CD4-positive, alpha-beta T cell (primary cell): ENCODE measurements at regions not wholly inside any gene's neighbourhood (a gene's known extent, or its start where the extent isn't known, plus 50 kb on each side); places are given as distances from the start of the nearest gene placed in this dataset.

Source experiments
- ATAC-seq: fragments of 200-7000 bp; cut with Tn5 transposase; one replicate; pipeline ENCODE4 v1.10.0; 2022; ENCODE audit warnings: mild to moderate bottlenecking; ENCODE audit not compliant: poor library complexity
- CTCF ChIA-PET: fragments of 350-600 bp; sonication (Branson Sonifier 250); formaldehyde crosslinking; loops from one replicate; lab custom pipeline; 2021; ENCODE audit warnings: antibody characterized with exemption, inconsistent platforms; lab: Charles Lee
- POLR2A ChIA-PET: fragments of 350-600 bp; sonication (Branson Sonifier 250); formaldehyde crosslinking; loops from one replicate; lab custom pipeline; 2021; ENCODE audit warnings: antibody characterized with exemption, inconsistent platforms; lab: Charles Lee
- DNase-seq, 14 experiments: peaks; one replicate each; pipeline ENCODE4 v3.0.0-alpha.2; 2013 to 2020; ENCODE audit warnings: mixed read lengths in 2 of 14
- H3K27ac ChIP-seq, 2 donors: one replicate each; pipeline versions ENCODE4 v1.5.1 to v1.7.0; 2013; ENCODE audit warnings: low read length in 2 of 2, low read depth in 1 of 2, mild to moderate bottlenecking in 1 of 2
- H3K27me3 ChIP-seq, 2 experiments: 1 replicate in 1 of 2; 2 replicates in 1 of 2; pipeline versions ENCODE4 v1.6.1 to v1.7.0; 2013; ENCODE audit warnings: low read length in 2 of 2, control low read depth in 1 of 2, mild to moderate bottlenecking in 1 of 2, moderate library complexity in 1 of 2; ENCODE audit not compliant: insufficient read depth in 2 of 2, control insufficient read depth in 1 of 2
- H3K36me3 ChIP-seq: one replicate; pipeline ENCODE4 v1.6.1; 2013; ENCODE audit warnings: low read length, control low read depth; ENCODE audit not compliant: insufficient read depth
- H3K4me1 ChIP-seq: one replicate; pipeline ENCODE4 v1.6.1; 2013; ENCODE audit warnings: low read length, control low read depth; ENCODE audit not compliant: insufficient read depth
- H3K4me3 ChIP-seq: one replicate; pipeline ENCODE4 v1.5.1; 2013; ENCODE audit warnings: mild to moderate bottlenecking, low read length, moderate library complexity
- H3K9me3 ChIP-seq, 2 experiments: 1 replicate in 1 of 2; 2 replicates in 1 of 2; pipeline versions ENCODE4 v1.6.1 to v1.7.0; 2013; ENCODE audit warnings: low read length in 2 of 2, mild to moderate bottlenecking in 2 of 2, control low read depth in 1 of 2, moderate library complexity in 1 of 2; ENCODE audit not compliant: control insufficient read depth in 1 of 2, insufficient read depth in 1 of 2
- H3K27ac Mint-ChIP-seq: one replicate; pipeline ENCODE4 v1.8.0; 2020; ENCODE audit warnings: mixed read lengths
- H3K27me3 Mint-ChIP-seq: one replicate; pipeline ENCODE4 v1.8.0; 2021; ENCODE audit warnings: mixed read lengths
- H3K36me3 Mint-ChIP-seq: one replicate; pipeline ENCODE4 v1.8.0; 2021; ENCODE audit warnings: low read depth, mixed read lengths
- H3K4me1 Mint-ChIP-seq: one replicate; pipeline ENCODE4 v1.8.0; 2021; ENCODE audit warnings: low read depth, mixed read lengths
- H3K4me3 Mint-ChIP-seq: one replicate; pipeline ENCODE4 v1.8.0; 2020; ENCODE audit warnings: mild to moderate bottlenecking, mixed read lengths
- H3K9me3 Mint-ChIP-seq: one replicate; pipeline ENCODE4 v1.8.0; 2020; ENCODE audit warnings: mixed read lengths
- intact Hi-C, 2 experiments: fragments of 100-400 bp; cut with DNase I in 1 of 2; cut with micrococcal nuclease in 1 of 2; formaldehyde crosslinking; loops; one replicate each; pipeline versions ENCODE4 v1.15.1 to v1.9.0; 2023 to 2025; cut with DNase I, micrococcal nuclease
- TF ChIP-seq, protein P1 (sequence below): fragments of 200-600 bp; IDR thresholded peaks from one replicate; pipeline ENCODE4 v1.8.0; 2022; ENCODE audit warnings: antibody characterized with exemption, mild to moderate bottlenecking

DNA sequence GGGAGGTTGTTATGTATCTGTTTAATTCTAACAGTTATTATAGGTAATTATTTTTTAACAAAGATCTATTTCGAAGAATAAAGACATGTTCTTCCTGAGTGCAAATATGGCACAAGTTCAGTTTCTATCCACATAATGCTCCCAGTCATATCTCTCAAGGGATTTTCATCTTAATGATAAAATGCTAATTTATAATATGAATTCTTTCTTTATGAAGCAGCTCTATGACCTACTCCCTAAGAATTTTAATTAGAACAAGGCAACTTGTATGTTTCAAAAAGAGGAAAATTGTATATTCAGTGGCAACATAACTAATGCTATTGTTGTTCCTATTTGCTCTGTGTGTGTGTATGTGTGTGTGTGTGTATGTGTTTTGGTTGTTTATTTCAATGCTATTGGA is 1222.1 kb upstream of the NCAM2 start:
- Histone ChIP-seq H3K9me3 (no peaks in the 10 kb centered on the region), H3K27me3 (no peaks in the 10 kb centered on the region), H3K27ac (no peak overlapping the region), H3K4me3 (no peak overlapping the region), H3K4me1 (no peaks in the 10 kb centered on the region), H3K36me3 (no peaks in the 10 kb centered on the region)
- ATAC-seq = no peak
- TF ChIP-seq, protein P1, sequence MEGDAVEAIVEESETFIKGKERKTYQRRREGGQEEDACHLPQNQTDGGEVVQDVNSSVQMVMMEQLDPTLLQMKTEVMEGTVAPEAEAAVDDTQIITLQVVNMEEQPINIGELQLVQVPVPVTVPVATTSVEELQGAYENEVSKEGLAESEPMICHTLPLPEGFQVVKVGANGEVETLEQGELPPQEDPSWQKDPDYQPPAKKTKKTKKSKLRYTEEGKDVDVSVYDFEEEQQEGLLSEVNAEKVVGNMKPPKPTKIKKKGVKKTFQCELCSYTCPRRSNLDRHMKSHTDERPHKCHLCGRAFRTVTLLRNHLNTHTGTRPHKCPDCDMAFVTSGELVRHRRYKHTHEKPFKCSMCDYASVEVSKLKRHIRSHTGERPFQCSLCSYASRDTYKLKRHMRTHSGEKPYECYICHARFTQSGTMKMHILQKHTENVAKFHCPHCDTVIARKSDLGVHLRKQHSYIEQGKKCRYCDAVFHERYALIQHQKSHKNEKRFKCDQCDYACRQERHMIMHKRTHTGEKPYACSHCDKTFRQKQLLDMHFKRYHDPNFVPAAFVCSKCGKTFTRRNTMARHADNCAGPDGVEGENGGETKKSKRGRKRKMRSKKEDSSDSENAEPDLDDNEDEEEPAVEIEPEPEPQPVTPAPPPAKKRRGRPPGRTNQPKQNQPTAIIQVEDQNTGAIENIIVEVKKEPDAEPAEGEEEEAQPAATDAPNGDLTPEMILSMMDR = no peak
- Mint-ChIP-seq H3K4me3 (no peak overlapping the region), H3K36me3 (no peaks in the 10 kb centered on the region), H3K4me1 (no peaks in the 10 kb centered on the region), H3K9me3 (peaks cover 6% of the 10 kb centered on the region), H3K27me3 (no peaks in the 10 kb centered on the region), H3K27ac (no peak overlapping the region)
- POLR2A ChIA-PET = no interaction called here
- intact Hi-C loops = no loop called here
- CTCF ChIA-PET = no interaction called here
- no peak for DNase-seq

DNA sequence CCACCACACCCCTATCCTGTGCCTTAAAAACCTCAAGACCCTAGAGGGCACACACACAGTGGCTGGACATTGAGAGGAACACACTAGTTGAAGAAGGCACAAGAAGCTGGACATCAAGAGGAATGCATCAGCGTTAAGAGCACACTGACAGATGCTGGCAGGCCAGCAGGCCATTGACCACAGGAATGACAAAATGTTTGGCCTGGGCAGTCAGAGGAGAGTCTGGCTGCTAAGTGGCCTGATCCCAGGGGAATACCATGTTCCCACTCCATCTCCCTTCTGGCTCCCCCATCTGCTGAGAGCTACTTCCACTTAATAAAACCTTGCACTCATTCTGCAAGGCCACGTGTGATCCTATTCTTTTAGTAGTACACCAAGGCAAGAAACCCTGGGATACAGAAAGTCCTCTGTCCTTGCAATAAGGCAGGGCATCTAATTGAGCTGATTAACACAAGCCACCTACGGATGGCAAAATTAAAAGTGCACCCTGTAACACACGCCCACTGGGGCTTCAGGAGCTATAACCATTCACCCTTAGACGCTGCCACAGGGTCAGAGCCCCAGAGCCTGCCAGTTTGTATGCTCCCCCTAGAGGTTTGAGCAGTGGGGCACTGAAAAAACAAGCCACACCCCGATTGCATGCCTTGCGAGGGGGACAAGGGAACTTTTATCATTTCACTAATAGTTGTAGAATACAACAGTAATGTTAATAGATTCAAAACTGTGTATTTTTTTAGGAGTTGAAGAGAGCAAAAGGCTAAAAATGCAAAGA is 1216.1 kb upstream of the NCAM2 start:
- H3K4me1 Mint-ChIP-seq = no peaks in the 10 kb centered on the region
- ChIA-PET POLR2A (no interaction called here), CTCF (no interaction called here)
- no peaks in the 10 kb centered on the region for H3K36me3 Mint-ChIP-seq
- H3K27me3 Mint-ChIP-seq = no peaks in the 10 kb centered on the region
- Histone ChIP-seq H3K4me3 (no peak overlapping the region), H3K27ac (no peak overlapping the region), H3K36me3 (no peaks in the 10 kb centered on the region), H3K9me3 (peaks cover 0 to 15% of the 10 kb centered on the region in 2 experiments), H3K27me3 (no peaks in the 10 kb centered on the region), H3K4me1 (no peaks in the 10 kb centered on the region)
- H3K9me3 Mint-ChIP-seq = peaks cover 22% of the 10 kb centered on the region
- H3K27ac Mint-ChIP-seq = no peak overlapping the region
- no peak overlapping the region for H3K4me3 Mint-ChIP-seq
- intact Hi-C loops = no loop called here
- TF ChIP-seq, protein P1 = no peak
- DNase-seq (no peak), ATAC-seq (no peak)

DNA sequence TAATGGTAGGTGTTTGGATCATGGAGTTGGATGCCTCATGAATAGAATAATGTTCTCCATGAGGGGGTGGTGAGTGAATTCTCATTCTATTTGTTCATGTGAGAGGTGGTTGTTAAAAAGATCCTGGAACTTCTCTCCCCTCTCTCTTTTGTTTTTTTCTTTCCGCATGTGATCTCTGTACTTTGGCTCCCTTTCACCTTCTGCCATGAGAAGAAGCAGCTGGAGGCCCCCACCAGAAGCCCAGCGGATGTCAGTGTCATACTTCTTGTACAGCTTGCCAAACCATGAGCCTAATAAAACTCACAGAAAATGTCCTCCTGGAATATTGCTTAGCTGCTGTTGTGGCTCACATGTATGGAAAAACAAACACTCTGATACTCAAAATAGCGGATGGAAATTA is 1212.3 kb upstream of the NCAM2 start:
- DNase-seq (no peak), ATAC-seq (no peak)
- ChIA-PET POLR2A (no interaction called here), CTCF (no interaction called here)
- no peaks in the 10 kb centered on the region for H3K36me3 ChIP-seq
- intact Hi-C loops = no loop called here
- no peak overlapping the region for H3K4me3 Mint-ChIP-seq
- no peaks in the 10 kb centered on the region for H3K4me1 Mint-ChIP-seq
- H3K4me3 ChIP-seq = no peak overlapping the region
- H3K27me3 Mint-ChIP-seq = no peaks in the 10 kb centered on the region
- no peaks in the 10 kb centered on the region for H3K27me3 ChIP-seq
- H3K4me1 ChIP-seq = no peaks in the 10 kb centered on the region
- TF ChIP-seq, protein P1 = no peak
- no peak overlapping the region for H3K27ac ChIP-seq
- H3K27ac Mint-ChIP-seq = no peak overlapping the region
- peaks cover 15% of the 10 kb centered on the region for H3K9me3 Mint-ChIP-seq
- peaks cover 0 to 15% of the 10 kb centered on the region in 2 experiments for H3K9me3 ChIP-seq
- H3K36me3 Mint-ChIP-seq = no peaks in the 10 kb centered on the region
